ENCODE measurements at regions not wholly inside any gene's neighbourhood (a gene's known extent, or its start where the extent isn't known, plus 50 kb on each side); places are given as distances from the start of the nearest gene placed in this dataset.

- no peak for TF ChIP-seq SAP30 (IDR thresholded peaks at IDR 0.05; ENCODE audit: insufficient read depth, insufficient replicate concordance, low read length)
- no peak for TF ChIP-seq USF2 (IDR thresholded peaks at IDR 0.05; ENCODE audit: low read length)
- no peak for TF ChIP-seq RAD21 (IDR thresholded peaks at IDR 0.05 in 1 of 2, conservative IDR thresholded peaks at IDR 0.05 in 1 of 2; ENCODE audit: low read depth in 2 of 2, low read length in 2 of 2)
- TF ChIP-seq POLR2A (IDR thresholded peaks at IDR 0.05; ENCODE audit: control extremely low read depth in 1 of 2, low read depth in 2 of 2, low read length in 2 of 2), result no peak
- TF ChIP-seq EZH2 (IDR thresholded peaks at IDR 0.05; ENCODE audit: low read depth, low read length, severe bottlenecking), result no peak
- no peak for TF ChIP-seq CTCF (IDR thresholded peaks at IDR 0.05; ENCODE audit: control extremely low read depth in 1 of 3, insufficient read depth in 1 of 3, low read depth in 1 of 3, low read length in 3 of 3)
- TF ChIP-seq RBBP5 (IDR thresholded peaks at IDR 0.05; ENCODE audit: borderline replicate concordance, low read depth, low read length), result no peak
- TF ChIP-seq TBP (IDR thresholded peaks at IDR 0.05; ENCODE audit: low read depth, low read length), result no peak
- TF ChIP-seq POLR2AphosphoS5 (IDR thresholded peaks at IDR 0.05; ENCODE audit: low read depth, low read length), result no peak
These were observed 228.9 kb downstream of the SDHAF3 start for GRCh38 chr7:97346349-97346748.
